T-helper 1 cell treated with Interleukin-12 subunit alpha and Interleukin-12 subunit beta and Interleukin-4 antibody, amounts not matched to agents 30 ng/mL and 1 ng/mL, for 36 hours (primary cell): ENCODE measurements at regions not wholly inside any gene's neighbourhood (a gene's known extent, or its start where the extent isn't known, plus 50 kb on each side); places are given as distances from the start of the nearest gene placed in this dataset.

ENCODE experiments used
- intact Hi-C: fragments of 100-400 bp; cut with micrococcal nuclease; formaldehyde crosslinking; loops from one replicate; pipeline ENCODE4 v1.15.1; 2024

- intact Hi-C loops, result no loop called here
Observed at GRCh38 chr2:144085016-144085415, 434.9 kb downstream of the ZEB2 start.

GRCh38 chr2:144084114-144084661, 435.7 kb downstream of the ZEB2 start:
- intact Hi-C loops, result no loop called here

GRCh38 chr2:144083211-144083610, 436.7 kb downstream of the ZEB2 start:
- intact Hi-C loops, result no loop called here

- intact Hi-C loops, result no loop called here
Observed at GRCh38 chr2:144082777-144083176, 437.1 kb downstream of the ZEB2 start.

GRCh38 chr2:144082327-144082726, 437.6 kb downstream of the ZEB2 start:
- intact Hi-C loops, result no loop called here

- intact Hi-C loops, result no loop called here
Observed at GRCh38 chr2:144081272-144081671, 438.6 kb downstream of the ZEB2 start.

- intact Hi-C loops, result no loop called here
Observed at GRCh38 chr2:144079803-144080202, 440.1 kb downstream of the ZEB2 start.

- intact Hi-C loops, result no loop called here
Observed at GRCh38 chr2:144078802-144079724, 440.9 kb downstream of the ZEB2 start.

GRCh38 chr2:144078106-144078505, 441.8 kb downstream of the ZEB2 start:
- intact Hi-C loops, result no loop called here

GRCh38 chr2:144074450-144074849, 445.5 kb downstream of the ZEB2 start:
- intact Hi-C loops, result no loop called here

GRCh38 chr2:144071461-144071860, 448.5 kb downstream of the ZEB2 start:
- intact Hi-C loops, result no loop called here

- intact Hi-C loops, result no loop called here
Observed at GRCh38 chr2:144067506-144067905, 452.4 kb downstream of the ZEB2 start.

GRCh38 chr2:144063602-144064001, 456.3 kb downstream of the ZEB2 start:
- intact Hi-C loops, result no loop called here

GRCh38 chr2:144054911-144055310, 465.0 kb downstream of the ZEB2 start:
- intact Hi-C loops, result no loop called here

- intact Hi-C loops, result no loop called here
Observed at GRCh38 chr2:144052083-144052482, 467.8 kb downstream of the ZEB2 start.

- intact Hi-C loops, result no loop called here
Observed at GRCh38 chr2:144049137-144049536, 470.8 kb downstream of the ZEB2 start.

- intact Hi-C loops, result no loop called here
Observed at GRCh38 chr2:144048631-144049060, 471.3 kb downstream of the ZEB2 start.

- intact Hi-C loops, result no loop called here
Observed at GRCh38 chr2:144042751-144043150, 477.2 kb downstream of the ZEB2 start.

- intact Hi-C loops, result no loop called here
Observed at GRCh38 chr2:144041612-144042011, 478.3 kb downstream of the ZEB2 start.

- intact Hi-C loops, result no loop called here
Observed at GRCh38 chr2:144040834-144041233, 479.1 kb downstream of the ZEB2 start.

- intact Hi-C loops, result no loop called here
Observed at GRCh38 chr2:144032566-144032965, 487.4 kb downstream of the ZEB2 start.

- intact Hi-C loops, result no loop called here
Observed at GRCh38 chr2:144030791-144031190, 489.1 kb downstream of the ZEB2 start.

GRCh38 chr2:144027593-144027992, 492.3 kb downstream of the ZEB2 start:
- intact Hi-C loops, result no loop called here
